GM12878 (cell line): ENCODE measurements at regions not wholly inside any gene's neighbourhood (a gene's known extent, or its start where the extent isn't known, plus 50 kb on each side); places are given as distances from the start of the nearest gene placed in this dataset.

Source experiments
- ATAC-seq: fragments of 200-7000 bp; cut with Tn5 transposase; 3 replicates; pipeline ENCODE4 v1.9.1; 2020; ENCODE audit warnings: mild to moderate bottlenecking, moderate library complexity
- BruUV-seq: library from RNA; stranded (reverse); fragments of 400-500 nt; replicated peaks from 2 replicates; lab custom pipeline; 2021; lab: Mats Ljungman, UMichigan
- CTCF ChIA-PET: fragments of 300-600 bp; sonication (Branson Sonifier 250); formaldehyde crosslinking; extraction: SDS; loops from one replicate; lab custom pipeline; 2021; ENCODE audit warnings: inconsistent platforms; lab: Yijun Ruan, JAX
- POLR2A ChIA-PET: fragments of 350-600 bp; formaldehyde crosslinking; extraction: SDS; loops from one replicate; lab custom pipeline; 2021; ENCODE audit warnings: inconsistent platforms; lab: Charles Lee
- RAD21 ChIA-PET: fragments of 300-600 bp; sonication (Branson Sonifier 250); formaldehyde crosslinking; loops from one replicate; lab custom pipeline; 2023; ENCODE audit warnings: antibody characterized with exemption; ENCODE audit not compliant: unreplicated experiment; lab: Charles Lee
- SMC1A ChIA-PET: fragments of 300-600 bp; sonication (Branson Sonifier 250); formaldehyde crosslinking; loops from one replicate; lab custom pipeline; 2023; ENCODE audit not compliant: unreplicated experiment, uncharacterized antibody; lab: Charles Lee
- DNase-seq: peaks from one replicate; pipeline ENCODE4 v3.0.0-alpha.2; 2011; ENCODE audit warnings: low read depth, low spot score
- FAIRE-seq: peaks from 3 replicates; lab custom pipeline; 2011; peaks lifted over from hg19 to GRCh38; lab: Jason Lieb, UNC
- H2AFZ ChIP-seq: 2 replicates; pipeline ENCODE4 v1.6.0; 2011; ENCODE audit warnings: low read depth, low read length, control low read depth; ENCODE audit not compliant: control insufficient read depth
- H3K27ac ChIP-seq: 2 replicates; pipeline ENCODE4 v1.5.1; 2011; ENCODE audit warnings: control low read depth; ENCODE audit not compliant: control insufficient read depth, insufficient read depth
- H3K27me3 ChIP-seq, 2 experiments: replicated peaks in 1 of 2; 2 replicates each; pipeline versions ENCODE4 v1.6.0 to v1.6.1; 2011; ENCODE audit warnings: low read length in 1 of 2; ENCODE audit not compliant: control insufficient read depth in 2 of 2, insufficient read depth in 2 of 2
- H3K36me3 ChIP-seq, 2 experiments: 2 replicates each; pipeline ENCODE4 v1.5.1; 2011; ENCODE audit warnings: low read length in 1 of 2; ENCODE audit not compliant: control insufficient read depth in 2 of 2, insufficient read depth in 2 of 2
- H3K4me1 ChIP-seq: 2 replicates; pipeline ENCODE4 v1.6.1; 2011; ENCODE audit warnings: mild to moderate bottlenecking, low read length, moderate library complexity, mixed read lengths; ENCODE audit not compliant: control insufficient read depth, insufficient read depth
- H3K4me2 ChIP-seq: 2 replicates; pipeline ENCODE4 v1.6.0; 2011; ENCODE audit warnings: control low read depth; ENCODE audit not compliant: control insufficient read depth, insufficient read depth
- H3K4me3 ChIP-seq: fragments of 200-600 bp; sonication (generic); 2 replicates; pipeline ENCODE4 v1.5.1; 2016
- H3K79me2 ChIP-seq: 2 replicates; pipeline ENCODE4 v1.6.0; 2011; ENCODE audit warnings: low read length; ENCODE audit not compliant: control insufficient read depth, insufficient read depth
- H3K9ac ChIP-seq: 2 replicates; pipeline ENCODE4 v1.8.0; 2011; ENCODE audit warnings: low read length, control low read depth, mixed read lengths; ENCODE audit not compliant: control insufficient read depth, insufficient read depth
- H3K9me3 ChIP-seq: replicated peaks from 3 replicates; pipeline ENCODE4 v1.5.1; 2011; ENCODE audit warnings: mild to moderate bottlenecking, low read length; ENCODE audit not compliant: control insufficient read depth, insufficient read depth
- H4K20me1 ChIP-seq: 2 replicates; pipeline ENCODE4 v1.6.0; 2011; ENCODE audit not compliant: control insufficient read depth, insufficient read depth
- CBX3 ChIP-seq: fragments of 200-600 bp; sonication (generic); IDR thresholded peaks from 2 replicates; pipeline ENCODE4 v1.6.1; 2016; ENCODE audit warnings: low read depth, borderline replicate concordance
- CHD1 ChIP-seq: IDR thresholded peaks from 2 replicates; pipeline ENCODE4 v1.6.1; 2012; ENCODE audit warnings: low read depth, low read length, improper control_type of control experiment
- ETV6 ChIP-seq, 2 experiments: fragments of 450-650 bp in 1 of 2; IDR thresholded peaks in 1 of 2; conservative IDR thresholded peaks in 1 of 2; 2 replicates each; pipeline ENCODE4 v1.6.1; 2014; ENCODE audit warnings: antibody characterized with exemption in 1 of 2, borderline replicate concordance in 1 of 2, low read depth in 1 of 2, mild to moderate bottlenecking in 1 of 2, moderate library complexity in 1 of 2
- GABPA ChIP-seq: IDR thresholded peaks from 2 replicates; pipeline ENCODE4 v1.6.1; 2014; ENCODE audit warnings: antibody characterized with exemption, low read depth, mild to moderate bottlenecking, inconsistent platforms
- HDAC2 ChIP-seq: fragments of 200-600 bp; sonication (generic); IDR thresholded peaks from 2 replicates; pipeline ENCODE4 v1.6.1; 2017
- HSF1 ChIP-seq: fragments of 150-350 bp; IDR thresholded peaks from 2 replicates; pipeline ENCODE4 v1.6.1; 2014; ENCODE audit warnings: mild to moderate bottlenecking, low read depth, low read length
- IRF5 ChIP-seq: fragments of 450-650 bp; IDR thresholded peaks from 2 replicates; pipeline ENCODE4 v1.6.1; 2017; ENCODE audit warnings: borderline replicate concordance
- KAT2A ChIP-seq: conservative IDR thresholded peaks from 2 replicates; pipeline ENCODE4 v1.6.1; 2011; ENCODE audit warnings: low read depth, low read length; ENCODE audit not compliant: control insufficient read depth
- MYB ChIP-seq: fragments of 150-350 bp; IDR thresholded peaks from 2 replicates; pipeline ENCODE4 v1.6.1; 2014; ENCODE audit warnings: mild to moderate bottlenecking, low read depth, low read length, borderline replicate concordance
- PKNOX1 ChIP-seq: fragments of 450-650 bp; IDR thresholded peaks from 2 replicates; pipeline ENCODE4 v1.6.1; 2016; ENCODE audit warnings: mild to moderate bottlenecking
- RELA ChIP-seq: fragments of 450-650 bp; IDR thresholded peaks from 2 replicates; pipeline ENCODE4 v1.8.0; 2014; ENCODE audit warnings: borderline replicate concordance; ENCODE audit not compliant: partially characterized antibody
- SMC3 ChIP-seq: IDR thresholded peaks from 2 replicates; pipeline ENCODE4 v1.6.1; 2011; ENCODE audit warnings: low read length, improper control_type of control experiment, borderline replicate concordance
- STAT1 ChIP-seq: fragments of 450-650 bp; conservative IDR thresholded peaks from 2 replicates; pipeline ENCODE4 v1.6.1; 2014; ENCODE audit warnings: antibody characterized with exemption, mild to moderate bottlenecking
- ZNF24 ChIP-seq: fragments of 450-650 bp; IDR thresholded peaks from 2 replicates; pipeline ENCODE4 v1.6.1; 2017; ENCODE audit warnings: antibody characterized with exemption, mild to moderate bottlenecking
- WGBS: methylation state at CpG from one replicate; pipeline ENCODE4 v1.1.6; 2016; ENCODE audit warnings: low lambda C conversion rate; ENCODE audit not compliant: insufficient replicate concordance, insufficient coverage; ENCODE audit errors: missing lambda C conversion rate; 5-methylcytosine and 5-hydroxymethylcytosine counted together
- in situ Hi-C: fragments of 300-500 bp; cut with MboI; formaldehyde crosslinking; loops from 9 replicates; pipeline ENCODE4 v1.14.3; 2018; ENCODE audit warnings: mixed read lengths
- intact Hi-C: fragments of 100-400 bp; cut with micrococcal nuclease; formaldehyde crosslinking; loops from one replicate; pipeline ENCODE4 v1.14.2; 2022; ENCODE audit not compliant: unreplicated experiment

GRCh38 chr10:118173296-118173695 lies 126.6 kb upstream of the RAB11FIP2 start:
- H4K20me1 ChIP-seq: no peaks in the 10 kb centered on the region
- BruUV-seq: no TSS peak
- no peaks in the 10 kb centered on the region for H3K36me3 ChIP-seq
- in situ Hi-C loops: no loop called here
- H3K9ac ChIP-seq: no peak overlapping the region
- CTCF ChIA-PET: no interaction called here
- RAD21 ChIA-PET: interaction anchor here (0.6 kb wide), 1 partner anchor 212 kb away, joined by 4 read pairs; no protein-coding TSS in a partner anchor
- no peak overlapping the region for H2AFZ ChIP-seq
- DNase-seq: no peak
- H3K9me3 ChIP-seq: no peaks in the 10 kb centered on the region
- POLR2A ChIA-PET: no interaction called here
- 73% methylated on average over 2 of the region's 2 CpGs for WGBS
- intact Hi-C loops: no loop called here
- no peak for ATAC-seq
- H3K79me2 ChIP-seq: no peaks in the 10 kb centered on the region
- H3K4me2 ChIP-seq: no peak overlapping the region
- H3K4me3 ChIP-seq: no peak overlapping the region
- H3K27me3 ChIP-seq: no peaks in the 10 kb centered on the region; a peak in 1 of 4 replicates
- TF ChIP-seq ETV6 (conservative IDR thresholded peaks at IDR 0.05 in 1 of 2, IDR thresholded peaks at IDR 0.05 in 1 of 2; ENCODE audit: borderline replicate concordance in 1 of 2, low read depth in 1 of 2) (no peak), SMC3 (no peak)
- TF ChIP-seq, all 136 proteins: peak for 0
- Histone ChIP-seq H3K4me1 (no peaks in the 10 kb centered on the region), H3K27ac (no peak overlapping the region)
- FAIRE-seq: no peak
- SMC1A ChIA-PET: no interaction called here

GRCh38 chr10:118171861-118172260 lies 125.1 kb upstream of the RAB11FIP2 start:
- Histone ChIP-seq H3K9me3 (no peaks in the 10 kb centered on the region), H3K4me1 (no peaks in the 10 kb centered on the region), H3K79me2 (no peaks in the 10 kb centered on the region), H3K4me2 (no peak overlapping the region), H3K27ac (no peak overlapping the region), H3K27me3 (no peaks in the 10 kb centered on the region; a peak in 2 of 4 replicates), H3K9ac (no peak overlapping the region), H3K36me3 (no peaks in the 10 kb centered on the region), H4K20me1 (no peaks in the 10 kb centered on the region), H3K4me3 (no peak overlapping the region), H2AFZ (no peak overlapping the region)
- POLR2A ChIA-PET: no interaction called here
- intact Hi-C loops: no loop called here
- in situ Hi-C loops: no loop called here
- SMC1A ChIA-PET: interaction anchor here (0.7 kb wide), 1 partner anchor 1053 kb away, joined by 3 read pairs; no protein-coding TSS in a partner anchor
- CTCF ChIA-PET: no interaction called here
- no TSS peak for BruUV-seq
- ATAC-seq (no peak), FAIRE-seq (no peak), DNase-seq (no peak)
- WGBS: 0% methylated on average over 1 of the region's 1 CpG
- RAD21 ChIA-PET: no interaction called here
- no peak for TF ChIP-seq GABPA
- no peak for TF ChIP-seq KAT2A
- TF ChIP-seq ZNF24: no peak
- no peak for TF ChIP-seq IRF5
- no peak for TF ChIP-seq HSF1
- TF ChIP-seq RELA: no peak
- TF ChIP-seq CHD1: no peak
- no peak for TF ChIP-seq HDAC2
- TF ChIP-seq CBX3: no peak
- TF ChIP-seq MYB: no peak
- no peak for TF ChIP-seq STAT1
- TF ChIP-seq PKNOX1: no peak
